NOMO-1 treated with DMSO at 0.1 percent for 48 hours (cell line): ENCODE measurements at regions not wholly inside any gene's neighbourhood (a gene's known extent, or its start where the extent isn't known, plus 50 kb on each side); places are given as distances from the start of the nearest gene placed in this dataset.
A peak's percentile ranks its signal among the peaks of the same experiment; 100 is the strongest.
"Not testable (repeated sequence)": the region's sequence is repeated elsewhere in the genome, so short reads cannot be mapped to it uniquely, and the experiment has no call there.

Source experiments
- DNase-seq: peaks from one replicate; lab custom pipeline; 2025; ENCODE audit not compliant: unreplicated experiment; lab: John Stamatoyannopoulos, UW

DNA sequence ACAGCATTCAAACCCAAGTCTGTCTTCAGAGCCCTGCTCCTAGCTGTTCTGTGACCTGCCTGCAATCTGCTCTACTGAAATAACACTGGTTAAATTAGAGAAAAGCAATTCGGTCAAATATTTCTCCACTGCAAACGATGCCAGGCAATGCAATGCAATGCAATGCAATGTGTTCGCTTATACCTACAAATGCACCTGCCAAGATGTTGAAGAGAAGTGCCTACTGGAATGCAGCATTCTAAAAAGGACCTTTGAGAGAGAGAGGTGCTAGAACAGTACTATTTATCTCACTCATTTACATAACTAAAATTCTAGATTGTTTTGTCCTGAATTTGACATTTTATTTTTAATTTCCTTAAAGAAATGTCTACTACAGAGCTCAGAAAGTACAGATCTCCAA, 157.3 kb upstream of the CDK1 start:
- DNase-seq, result no peak

DNA sequence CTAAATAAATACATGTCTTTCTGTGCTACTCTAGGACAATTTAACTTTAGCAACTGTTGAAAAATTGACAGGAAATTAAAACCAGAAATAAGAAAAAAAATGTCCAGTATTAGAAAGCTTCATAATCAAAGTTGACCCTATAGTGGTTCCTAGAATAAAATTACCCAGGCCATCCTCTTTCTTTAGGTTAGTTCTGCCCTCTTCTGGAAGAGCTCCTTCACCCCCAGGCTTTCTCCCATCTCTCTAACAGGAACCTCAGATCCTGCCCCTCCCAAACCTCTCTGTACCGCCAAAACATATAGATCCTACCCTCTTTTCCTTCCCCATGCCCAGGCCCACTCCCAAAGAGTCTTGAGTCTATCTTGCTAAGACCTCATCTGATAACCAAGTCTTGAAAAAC, 159.4 kb upstream of the CDK1 start:
- DNase-seq, result no peak

DNA sequence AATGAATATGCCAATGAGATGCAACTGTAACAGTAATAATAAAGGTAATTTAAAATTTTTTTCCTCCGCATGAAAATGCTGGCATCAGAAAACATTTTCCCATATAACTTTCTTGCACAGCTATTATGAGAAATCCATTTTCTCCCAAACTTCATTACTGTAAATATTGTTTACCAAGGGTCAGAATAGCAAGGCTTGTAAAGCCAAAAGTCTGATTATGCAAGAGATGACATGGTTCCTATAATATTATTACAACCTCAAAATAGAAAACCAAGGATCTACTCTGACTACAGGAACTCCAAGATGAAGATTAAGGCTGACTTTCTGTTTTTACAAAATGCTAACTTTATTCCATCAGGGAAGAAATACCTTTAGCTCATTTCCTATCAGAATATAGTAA, 162.7 kb upstream of the CDK1 start:
- no peak for DNase-seq

DNA sequence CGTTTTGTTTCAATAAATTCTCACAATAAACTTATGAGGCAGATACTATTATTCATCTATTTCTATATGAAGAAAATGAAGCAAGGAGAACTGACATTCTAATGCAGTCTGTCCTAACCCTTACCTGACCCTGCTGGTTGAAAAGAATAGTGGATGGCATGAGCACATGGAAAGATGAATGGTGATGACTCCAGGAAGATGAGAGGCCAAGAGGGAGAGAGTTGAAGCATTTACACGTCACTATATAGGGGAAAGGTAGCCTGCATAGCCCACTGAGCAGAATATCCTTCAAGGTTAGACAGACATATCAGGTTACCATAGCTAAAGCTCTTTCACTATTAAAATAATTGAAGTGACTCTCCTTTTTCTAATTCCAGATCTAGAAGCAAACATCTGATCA, 163.9 kb upstream of the CDK1 start:
- DNase-seq, result no peak

DNA sequence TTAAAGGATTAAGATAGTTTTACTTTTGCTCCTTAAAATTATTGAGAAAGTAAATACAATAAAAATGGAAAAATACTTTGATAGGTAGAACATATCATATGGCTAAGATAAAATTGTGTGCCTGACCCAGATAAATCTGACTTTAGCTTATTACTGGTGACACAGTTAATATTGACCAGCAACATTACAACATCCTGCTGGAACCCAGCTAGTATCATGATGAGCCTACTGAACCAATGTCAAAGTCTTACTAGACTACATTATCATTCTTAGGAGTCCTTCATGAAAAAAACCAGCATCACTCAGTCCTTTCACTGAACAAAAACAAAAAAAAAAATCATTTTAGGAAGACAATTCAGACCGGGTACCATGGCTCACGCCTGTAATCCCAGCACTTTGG, 164.8 kb upstream of the CDK1 start:
- DNase-seq, result no peak

DNA sequence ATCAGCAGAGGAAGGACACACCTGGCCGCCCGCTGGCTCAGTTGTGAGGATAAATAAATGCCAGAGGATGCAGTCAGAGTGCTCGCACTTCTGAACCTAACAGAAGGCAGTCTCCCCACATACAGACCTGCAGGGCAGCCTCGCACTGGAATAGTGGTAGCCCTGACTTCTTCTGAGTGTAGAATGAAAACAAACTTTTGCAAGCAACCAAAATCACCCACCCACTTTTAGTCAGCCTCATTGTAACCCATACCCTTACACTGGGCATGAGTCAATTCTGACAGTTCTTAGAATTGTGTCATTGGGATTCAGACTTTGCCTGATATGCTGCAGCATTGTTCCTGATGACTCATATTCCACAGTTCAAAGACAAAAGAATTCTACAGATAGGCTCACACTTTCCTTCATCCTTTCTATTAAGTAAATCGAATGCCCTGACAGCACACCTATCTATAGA, 167.0 kb upstream of the CDK1 start:
- no peak for DNase-seq

DNA sequence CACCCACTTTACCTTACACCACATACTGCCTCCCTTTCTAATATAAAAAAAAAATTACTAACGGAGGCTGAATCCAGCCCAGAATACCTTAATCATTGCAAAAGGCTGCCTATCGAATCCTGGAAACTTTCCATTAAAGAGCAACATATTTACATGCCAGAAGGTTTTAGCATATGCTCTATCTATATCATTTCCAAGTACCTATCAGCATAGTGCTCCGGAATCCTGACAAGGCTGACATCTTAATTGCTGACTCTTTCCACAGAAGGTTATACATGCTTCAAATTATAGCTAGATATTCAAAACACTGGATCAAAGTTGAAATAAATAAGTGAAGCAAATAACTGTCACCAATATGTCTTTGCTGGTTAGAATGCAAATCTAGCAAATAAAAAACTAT, 170.9 kb upstream of the CDK1 start:
- no peak for DNase-seq

DNA sequence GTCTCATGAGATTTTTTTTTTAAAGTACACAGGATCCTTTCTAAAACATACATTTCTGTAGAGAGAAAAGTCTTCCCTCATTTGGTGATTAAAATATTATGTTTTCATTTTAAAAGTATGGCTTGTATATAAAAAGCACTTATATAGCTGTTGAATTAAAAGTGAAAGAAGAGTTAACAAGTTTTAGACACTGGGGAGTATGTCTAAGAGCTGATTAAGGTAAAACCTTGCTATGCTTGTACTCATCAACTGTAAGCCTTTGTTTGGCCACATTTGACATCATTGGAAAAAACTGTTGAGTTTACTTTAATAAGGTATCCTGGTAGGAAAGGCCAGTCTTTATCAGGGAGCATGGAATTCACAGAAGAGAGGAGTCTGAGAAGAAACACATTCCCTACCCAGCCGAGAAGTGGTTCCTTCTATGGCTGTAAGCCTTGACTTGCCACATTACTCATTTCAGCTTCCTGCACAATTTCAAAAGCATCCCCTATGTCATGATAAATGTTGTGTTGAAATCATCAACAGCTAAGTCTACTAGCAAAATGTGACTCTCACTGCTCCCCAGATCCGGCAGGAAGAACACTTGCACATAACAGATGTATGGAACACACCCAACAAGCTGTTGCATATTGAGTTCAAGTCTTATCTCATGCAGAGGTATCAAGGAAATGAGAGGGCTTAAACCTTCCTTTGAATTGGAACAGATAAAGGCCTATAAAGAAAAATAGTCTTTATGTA, 171.8 kb upstream of the CDK1 start:
- peak; percentile 84 for DNase-seq

DNA sequence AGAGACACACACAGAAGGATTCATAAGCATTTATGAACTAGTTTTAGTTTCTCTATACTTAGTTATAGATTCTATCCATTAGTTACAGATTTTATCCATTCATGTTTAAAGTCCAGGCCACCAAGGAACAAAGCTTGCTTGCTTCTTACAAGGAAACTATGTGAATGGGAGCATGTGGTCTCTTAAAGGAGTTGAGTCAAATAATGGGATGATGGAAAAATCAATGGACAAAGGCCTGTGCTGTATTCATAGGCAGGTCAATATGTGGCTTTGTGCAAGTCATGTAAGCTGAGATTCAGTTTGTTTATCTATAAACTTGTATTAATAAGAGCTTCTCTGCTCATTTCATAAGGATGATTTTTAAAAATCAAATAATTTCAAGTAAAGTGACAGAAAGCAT, 172.8 kb upstream of the CDK1 start:
- no peak for DNase-seq

DNA sequence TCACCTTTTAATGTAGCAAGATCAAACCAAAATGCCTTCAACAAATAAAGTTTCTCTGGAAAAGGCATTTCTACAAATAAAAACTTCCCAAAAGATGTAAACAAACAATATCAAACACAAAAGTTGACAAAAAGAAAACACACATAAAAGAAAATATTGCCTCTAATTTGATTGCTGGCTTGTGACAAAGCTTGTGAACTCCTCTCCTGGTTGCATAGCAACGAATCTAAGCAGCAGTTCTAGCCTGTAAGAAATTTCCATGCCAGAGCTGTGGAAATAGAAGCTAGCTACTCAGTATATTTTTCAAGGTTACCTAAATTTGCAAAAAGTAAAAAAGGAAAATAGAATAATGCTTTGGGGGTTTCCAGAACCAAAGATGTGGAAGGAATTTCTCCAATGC, 173.9 kb upstream of the CDK1 start:
- no peak for DNase-seq

DNA sequence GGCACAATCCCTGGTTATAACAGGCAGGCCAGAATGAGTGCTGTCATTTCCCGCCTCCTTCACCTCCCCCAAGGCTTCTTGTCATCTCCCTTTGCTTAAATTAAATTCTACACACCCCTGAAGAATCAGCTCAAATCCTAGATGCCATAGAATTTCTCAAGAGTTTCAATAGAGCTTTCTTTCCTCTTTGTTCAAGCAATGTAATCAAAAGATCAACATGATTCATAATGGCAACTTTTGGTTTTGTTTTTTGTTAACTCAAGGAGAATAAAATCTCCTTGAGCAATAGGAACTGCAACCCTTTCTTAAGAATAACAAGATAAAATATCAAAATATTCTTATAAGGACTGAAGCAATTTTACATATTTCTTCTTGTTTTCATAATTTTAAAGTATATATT, 180.8 kb upstream of the CDK1 start:
- DNase-seq, result no peak

DNA sequence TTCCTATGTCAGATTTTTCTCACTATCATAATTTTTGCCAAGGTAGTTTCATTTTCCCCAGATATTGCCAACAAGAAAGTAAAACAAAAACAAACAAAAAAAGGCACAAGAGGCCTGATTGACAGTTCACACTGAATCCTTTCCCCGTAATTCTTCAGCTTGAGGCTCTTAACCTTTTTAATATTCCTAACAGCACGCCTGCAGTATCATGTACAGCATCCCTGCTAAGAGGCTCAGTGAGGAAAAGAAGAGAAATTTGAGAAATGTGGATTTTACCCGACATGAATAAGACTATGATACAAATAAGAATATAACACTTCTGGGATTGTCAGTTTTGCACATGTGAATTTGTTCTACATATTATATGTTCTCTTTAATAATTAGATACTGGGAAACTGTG, 182.4 kb upstream of the CDK1 start:
- DNase-seq, result no peak

DNA sequence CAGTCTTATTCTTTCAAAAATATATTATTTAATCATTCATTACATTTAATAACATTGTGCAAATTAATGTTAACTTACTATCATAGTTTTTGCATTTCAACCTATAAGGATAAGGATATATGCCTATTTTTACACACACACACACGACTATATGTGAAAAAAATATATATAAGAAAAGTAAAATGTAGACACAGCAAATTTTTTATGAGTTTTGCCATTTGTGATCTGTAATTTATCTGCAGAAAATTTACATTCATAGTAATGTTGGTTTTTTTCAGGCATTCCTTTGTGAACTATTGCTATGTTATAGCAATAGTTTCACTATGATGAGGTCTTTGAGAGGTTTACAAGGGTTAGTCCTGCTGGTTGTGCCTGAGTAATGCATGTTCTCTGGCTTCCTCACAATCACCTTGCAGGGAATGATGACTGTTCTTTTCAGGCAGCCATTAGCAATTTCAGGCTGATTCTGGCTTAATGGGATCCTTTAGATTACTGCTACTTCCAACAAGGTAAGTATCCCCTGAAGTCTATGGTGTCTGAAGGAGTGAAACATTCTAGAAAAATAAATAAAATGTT, 183.7 kb upstream of the CDK1 start:
- no peak for DNase-seq

DNA sequence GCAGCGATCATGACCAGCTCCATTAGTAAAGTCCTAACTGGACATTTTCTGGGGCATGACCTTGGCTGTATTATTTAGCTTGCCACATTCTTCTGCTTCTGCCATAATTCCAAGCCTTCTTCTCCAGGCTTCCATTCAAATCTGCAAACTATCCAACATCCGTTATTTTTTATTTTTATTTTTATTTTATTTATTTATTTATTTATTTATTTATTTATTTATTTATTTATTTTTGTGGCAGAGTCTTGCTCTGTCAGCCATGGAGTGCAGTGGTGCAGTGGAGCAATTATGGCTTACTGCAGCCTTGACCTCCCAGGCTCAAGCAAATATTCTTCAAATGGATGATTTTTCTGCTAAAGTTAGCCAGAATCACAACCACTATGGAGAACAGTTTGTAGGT, 187.2 kb upstream of the CDK1 start:
- DNase-seq, result no peak

DNA sequence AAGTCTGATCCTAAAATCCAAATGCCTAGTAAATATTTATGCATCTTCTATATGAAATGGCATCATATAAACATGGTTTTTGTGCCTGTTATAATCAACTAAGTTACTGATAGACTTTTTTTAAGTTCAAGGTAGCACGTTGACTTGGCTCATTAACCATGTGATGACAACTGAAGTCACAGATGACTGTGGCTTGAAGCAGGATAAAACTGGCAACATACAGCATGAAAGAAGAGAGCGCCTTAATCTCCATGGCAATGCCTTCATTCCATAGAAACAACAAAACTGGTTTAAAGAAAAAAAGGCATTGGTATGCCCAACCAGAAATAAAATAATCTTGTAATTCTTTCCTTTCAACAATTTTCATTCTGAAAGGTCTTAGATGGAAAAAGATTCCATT, 188.9 kb upstream of the CDK1 start:
- DNase-seq, result no peak

DNA sequence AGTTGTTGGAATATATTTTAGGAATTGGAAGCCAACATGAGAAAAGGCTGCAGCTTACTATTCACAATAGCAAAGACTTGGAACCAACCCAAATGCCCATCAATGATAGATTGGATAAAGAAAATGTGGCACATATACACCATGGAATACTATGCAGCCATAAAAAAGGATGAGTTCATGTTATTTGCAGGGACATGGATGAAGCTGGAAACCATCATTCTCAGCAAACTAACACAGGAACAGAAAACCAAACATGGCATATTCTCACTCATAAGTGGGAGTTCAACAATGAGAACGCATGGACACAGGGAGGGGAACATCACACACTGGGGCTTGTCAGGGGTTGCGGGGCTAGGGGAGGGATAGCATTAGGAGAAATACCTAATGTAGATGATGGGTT, 192.1 kb upstream of the ANK3 start:
- not testable (repeated sequence) for DNase-seq

DNA sequence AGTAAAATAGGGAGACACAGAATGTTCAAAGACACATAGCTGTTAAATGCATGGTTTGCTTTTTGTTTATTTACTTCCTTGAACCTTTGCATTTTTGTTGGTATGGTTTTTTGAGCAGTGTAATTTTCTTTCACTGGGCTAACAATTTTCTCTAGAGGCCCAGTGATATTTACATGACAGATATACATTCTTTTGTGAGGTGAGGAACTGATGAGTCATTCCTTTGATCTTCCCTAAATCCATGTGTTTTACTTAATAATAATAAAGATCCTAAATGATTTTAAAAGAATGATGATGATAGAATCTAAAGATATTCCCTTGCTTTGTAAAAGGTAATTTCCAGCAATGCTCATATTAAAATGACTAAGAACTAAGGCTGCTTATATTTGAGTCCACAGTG, 188.5 kb upstream of the ANK3 start:
- no peak for DNase-seq

DNA sequence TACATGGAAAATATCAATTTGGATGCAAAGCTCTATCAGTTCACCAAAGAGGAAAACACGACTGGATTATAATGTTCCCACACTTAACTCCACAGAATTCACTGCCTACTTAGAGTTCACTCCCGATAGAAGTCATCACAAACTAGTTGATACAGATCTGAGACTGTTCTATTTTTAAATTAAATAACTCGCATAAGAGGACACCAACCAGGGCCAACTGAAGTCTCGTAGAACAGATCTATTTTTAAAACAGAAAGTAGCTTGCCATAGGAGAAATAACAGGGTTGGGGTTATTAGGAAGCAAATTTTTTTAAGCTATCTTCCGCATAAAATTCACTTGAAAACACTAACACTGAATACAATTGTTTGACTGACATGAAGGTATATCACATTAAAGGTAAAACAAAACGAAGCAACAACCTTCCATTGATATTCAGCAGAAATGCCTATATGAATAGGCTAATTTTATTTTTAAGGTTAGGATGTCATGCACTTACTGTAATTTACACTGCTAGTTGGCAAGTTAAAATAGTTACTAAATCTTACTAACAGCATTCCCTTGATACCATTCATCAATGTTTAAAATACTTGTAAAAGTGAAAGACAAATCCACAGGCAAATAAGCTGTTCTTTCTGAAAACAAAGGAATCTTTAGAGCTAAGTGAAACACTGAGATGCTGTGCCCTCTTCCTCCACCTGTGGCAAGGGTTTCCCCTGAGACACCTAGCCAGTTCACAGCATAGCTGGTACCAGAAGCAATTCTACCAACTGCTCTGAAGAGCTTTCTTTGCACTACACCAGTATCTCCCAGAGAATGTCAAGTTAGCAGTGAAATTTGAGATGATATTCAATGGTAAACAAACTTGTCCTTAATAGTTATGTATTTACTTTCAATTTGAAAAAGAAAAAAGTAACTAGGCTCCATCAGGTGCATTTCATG, 186.7 kb upstream of the ANK3 start:
- no peak for DNase-seq

DNA sequence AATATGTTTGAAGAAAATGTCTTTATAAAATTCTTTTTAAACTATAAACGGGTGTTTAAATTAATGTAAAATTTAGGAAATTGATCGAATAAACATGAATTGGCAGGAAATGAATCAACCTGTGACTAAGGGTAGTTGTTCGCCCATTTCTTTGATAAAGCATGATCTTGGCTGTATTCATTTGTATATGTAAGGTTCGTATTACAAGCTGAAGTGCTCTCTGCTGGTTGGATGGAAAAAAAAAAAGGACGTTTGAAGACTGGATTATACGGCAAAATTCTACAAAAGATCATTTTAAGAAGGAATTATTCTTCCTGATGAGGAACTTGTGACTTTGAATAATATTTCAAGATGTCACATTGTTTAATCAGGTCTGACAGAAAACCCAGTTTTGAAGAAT, 185.4 kb upstream of the ANK3 start:
- no peak for DNase-seq

DNA sequence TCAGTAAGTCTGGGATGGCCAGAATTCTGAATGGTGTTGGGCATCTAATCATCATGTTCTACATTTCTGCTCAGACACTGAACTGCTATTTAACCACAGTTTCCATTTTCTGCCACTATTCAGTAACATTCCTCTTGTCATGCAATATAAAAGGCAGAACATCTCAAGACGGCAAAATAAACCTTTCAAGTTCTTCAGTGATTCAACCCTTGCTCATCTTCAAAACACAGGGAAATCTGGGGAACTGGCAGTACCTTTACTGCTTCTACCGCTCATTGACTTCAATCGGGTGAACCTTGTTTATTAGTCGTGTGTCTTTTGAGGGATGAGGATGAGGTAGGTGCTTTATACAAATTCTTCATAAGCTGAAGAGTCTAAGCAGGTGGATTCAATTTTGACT, 184.7 kb upstream of the ANK3 start:
- DNase-seq, result no peak

DNA sequence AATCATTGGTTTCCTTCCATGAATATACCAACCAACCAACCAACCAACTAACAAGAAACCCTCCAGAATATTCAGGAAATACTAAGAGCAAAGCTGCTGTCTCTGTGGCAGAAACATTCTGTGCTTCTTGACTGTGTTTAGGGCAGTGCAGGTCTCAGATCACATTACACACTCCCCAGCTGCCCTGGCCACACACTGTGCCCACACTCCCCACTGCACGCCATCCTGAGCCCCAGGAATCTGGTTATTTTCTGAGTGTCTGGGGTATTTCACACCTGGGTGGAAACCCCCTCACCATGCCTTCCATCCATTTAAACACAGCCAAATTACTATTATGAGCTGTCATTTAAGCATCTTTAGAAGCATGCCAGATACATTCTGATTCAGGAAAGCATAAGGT, 183.7 kb upstream of the ANK3 start:
- no peak for DNase-seq
